ENCODE measurements at regions not wholly inside any gene's neighbourhood (a gene's known extent, or its start where the extent isn't known, plus 50 kb on each side); places are given as distances from the start of the nearest gene placed in this dataset.

DNA sequence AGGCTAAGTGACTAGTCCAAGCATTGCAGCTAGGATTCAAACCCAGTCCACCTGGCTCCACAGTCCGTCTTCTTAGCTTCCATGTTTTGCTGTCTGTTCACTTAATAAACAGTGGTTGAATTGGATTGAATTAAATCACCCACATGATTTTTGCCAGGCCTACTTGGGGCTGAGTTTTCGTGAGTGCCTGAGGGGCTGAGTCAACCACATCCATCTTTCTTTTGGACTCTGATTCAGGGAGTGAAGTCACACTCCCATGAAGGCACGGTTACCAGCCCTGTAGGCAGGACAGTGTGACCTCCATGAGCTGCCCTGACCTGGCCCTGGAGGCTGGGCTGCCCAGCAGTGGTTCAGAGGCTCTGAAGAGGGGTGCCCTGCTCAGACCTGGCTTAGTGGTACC, 123.7 kb downstream of the ACTL8 start:
- TF ChIP-seq POLR2A (IDR thresholded peaks at IDR 0.05; ENCODE audit: low read depth) = no peak
- no peak for TF ChIP-seq POLR2AphosphoS5 (IDR thresholded peaks at IDR 0.05)
- TF ChIP-seq EP300 (IDR thresholded peaks at IDR 0.05) = no peak
- TF ChIP-seq, protein P1, sequence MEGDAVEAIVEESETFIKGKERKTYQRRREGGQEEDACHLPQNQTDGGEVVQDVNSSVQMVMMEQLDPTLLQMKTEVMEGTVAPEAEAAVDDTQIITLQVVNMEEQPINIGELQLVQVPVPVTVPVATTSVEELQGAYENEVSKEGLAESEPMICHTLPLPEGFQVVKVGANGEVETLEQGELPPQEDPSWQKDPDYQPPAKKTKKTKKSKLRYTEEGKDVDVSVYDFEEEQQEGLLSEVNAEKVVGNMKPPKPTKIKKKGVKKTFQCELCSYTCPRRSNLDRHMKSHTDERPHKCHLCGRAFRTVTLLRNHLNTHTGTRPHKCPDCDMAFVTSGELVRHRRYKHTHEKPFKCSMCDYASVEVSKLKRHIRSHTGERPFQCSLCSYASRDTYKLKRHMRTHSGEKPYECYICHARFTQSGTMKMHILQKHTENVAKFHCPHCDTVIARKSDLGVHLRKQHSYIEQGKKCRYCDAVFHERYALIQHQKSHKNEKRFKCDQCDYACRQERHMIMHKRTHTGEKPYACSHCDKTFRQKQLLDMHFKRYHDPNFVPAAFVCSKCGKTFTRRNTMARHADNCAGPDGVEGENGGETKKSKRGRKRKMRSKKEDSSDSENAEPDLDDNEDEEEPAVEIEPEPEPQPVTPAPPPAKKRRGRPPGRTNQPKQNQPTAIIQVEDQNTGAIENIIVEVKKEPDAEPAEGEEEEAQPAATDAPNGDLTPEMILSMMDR (IDR thresholded peaks at IDR 0.05) = no peak
